Neutrophil (primary cell): ENCODE measurements at regions not wholly inside any gene's neighbourhood (a gene's known extent, or its start where the extent isn't known, plus 50 kb on each side); places are given as distances from the start of the nearest gene placed in this dataset.

Experiments used
- H3K27ac ChIP-seq: fragments of 200-600 bp; sonication (generic); 2 replicates; pipeline ENCODE4 v1.5.1; 2016; ENCODE audit warnings: mild to moderate bottlenecking, moderate library complexity
- H3K27me3 ChIP-seq: fragments of 200-600 bp; sonication (generic); 2 replicates; pipeline ENCODE4 v1.6.0; 2016; ENCODE audit warnings: mild to moderate bottlenecking
- H3K36me3 ChIP-seq: fragments of 200-600 bp; sonication (generic); 2 replicates; pipeline ENCODE4 v1.5.1; 2017
- H3K4me1 ChIP-seq, 2 experiments: fragments of 200-600 bp in 1 of 2; sonication (generic) in 1 of 2; 1 replicate in 1 of 2; 2 replicates in 1 of 2; pipeline versions ENCODE4 v1.5.1 to v1.6.1; 2013 to 2016; ENCODE audit warnings: low read depth in 1 of 2, low read length in 1 of 2, mild to moderate bottlenecking in 1 of 2, moderate library complexity in 1 of 2; ENCODE audit not compliant: control insufficient read depth in 1 of 2, insufficient read depth in 1 of 2
- H3K4me3 ChIP-seq, 2 experiments: fragments of 200-600 bp in 1 of 2; sonication (generic) in 1 of 2; 1 replicate in 1 of 2; 2 replicates in 1 of 2; pipeline ENCODE4 v1.5.1; 2013 to 2016; ENCODE audit warnings: low read depth in 1 of 2, low read length in 1 of 2, mild to moderate bottlenecking in 1 of 2, moderate library complexity in 1 of 2
- H3K9me3 ChIP-seq: fragments of 200-600 bp; sonication (generic); 2 replicates; pipeline ENCODE4 v1.5.1; 2016
- CTCF ChIP-seq: fragments of 200-600 bp; sonication (generic); IDR thresholded peaks from 2 replicates; pipeline ENCODE4 v1.5.1; 2016; ENCODE audit warnings: antibody characterized with exemption

DNA sequence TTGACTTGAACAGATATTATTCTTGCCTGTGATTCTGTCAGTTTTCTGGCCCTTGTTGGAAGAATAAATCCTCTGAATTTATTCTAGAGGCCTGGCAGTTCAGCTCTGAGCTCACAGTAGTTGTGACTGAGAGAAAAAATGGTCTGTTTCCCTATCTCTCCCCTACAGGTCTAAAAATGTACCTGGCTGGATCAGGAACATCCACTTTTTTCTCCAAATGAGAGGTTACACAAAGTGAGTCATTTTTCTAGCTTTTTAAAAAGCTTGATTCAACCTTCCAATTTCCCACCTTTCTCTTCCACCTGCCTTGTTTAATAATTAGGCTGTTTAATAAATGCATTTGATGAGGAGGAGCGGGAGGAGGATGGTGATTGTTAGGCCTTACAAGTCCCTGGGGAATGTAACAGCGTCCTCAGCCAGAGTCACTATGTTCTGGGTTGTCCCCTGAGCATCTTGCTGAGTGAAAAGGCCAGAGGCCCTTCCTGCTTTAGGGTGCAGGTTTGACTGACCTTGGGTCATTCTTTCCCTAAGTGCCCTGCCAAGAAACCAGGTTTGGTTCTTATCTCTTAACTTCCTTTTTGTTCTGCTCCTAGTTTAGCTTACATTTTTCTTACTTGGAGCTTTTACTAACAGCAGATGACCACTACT lies 91.7 kb upstream of the FUT8 start:
- Histone ChIP-seq H3K4me3 (no peak overlapping the region), H3K4me1 (no peaks in the 10 kb centered on the region), H3K27me3 (no peaks in the 10 kb centered on the region), H3K9me3 (no peaks in the 10 kb centered on the region), H3K36me3 (no peaks in the 10 kb centered on the region), H3K27ac (no peak overlapping the region)
- TF ChIP-seq CTCF, result no peak

DNA sequence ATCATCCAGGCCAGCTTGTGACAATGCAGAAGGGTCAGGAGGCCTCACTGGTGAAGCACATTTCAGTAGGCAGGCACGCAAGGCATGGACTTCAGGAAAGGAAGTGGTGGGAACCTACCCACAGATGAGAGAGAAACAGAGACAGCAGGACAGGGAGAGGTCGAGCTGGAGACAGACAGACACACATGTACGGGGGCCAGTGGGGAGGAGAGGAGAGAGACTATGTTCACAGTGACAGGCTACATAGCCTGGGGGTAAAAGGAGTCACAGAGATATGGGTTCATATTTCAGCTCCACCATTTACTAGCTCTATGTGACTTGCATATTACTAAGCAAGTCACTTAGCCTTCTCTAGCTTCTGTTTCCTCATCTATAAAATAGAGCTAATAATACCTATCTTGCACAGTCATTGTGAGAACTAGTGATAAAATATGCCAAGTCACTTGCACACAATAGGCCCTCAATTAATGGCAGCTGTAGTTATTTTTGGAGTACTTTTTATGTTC lies 91.1 kb upstream of the FUT8 start:
- TF ChIP-seq CTCF, result no peak
- no peaks in the 10 kb centered on the region for H3K36me3 ChIP-seq
- H3K27me3 ChIP-seq, result no peaks in the 10 kb centered on the region
- no peak overlapping the region for H3K4me3 ChIP-seq
- H3K9me3 ChIP-seq, result no peaks in the 10 kb centered on the region
- H3K4me1 ChIP-seq, result no peaks in the 10 kb centered on the region
- H3K27ac ChIP-seq, result no peak overlapping the region

- Histone ChIP-seq H3K27ac (no peak overlapping the region), H3K4me1 (no peaks in the 10 kb centered on the region), H3K4me3 (no peak overlapping the region), H3K36me3 (no peaks in the 10 kb centered on the region), H3K27me3 (no peaks in the 10 kb centered on the region), H3K9me3 (no peaks in the 10 kb centered on the region)
- no peak for TF ChIP-seq CTCF
Observed at GRCh38 chr14:65329481-65329880, 83.0 kb upstream of the FUT8 start.

DNA sequence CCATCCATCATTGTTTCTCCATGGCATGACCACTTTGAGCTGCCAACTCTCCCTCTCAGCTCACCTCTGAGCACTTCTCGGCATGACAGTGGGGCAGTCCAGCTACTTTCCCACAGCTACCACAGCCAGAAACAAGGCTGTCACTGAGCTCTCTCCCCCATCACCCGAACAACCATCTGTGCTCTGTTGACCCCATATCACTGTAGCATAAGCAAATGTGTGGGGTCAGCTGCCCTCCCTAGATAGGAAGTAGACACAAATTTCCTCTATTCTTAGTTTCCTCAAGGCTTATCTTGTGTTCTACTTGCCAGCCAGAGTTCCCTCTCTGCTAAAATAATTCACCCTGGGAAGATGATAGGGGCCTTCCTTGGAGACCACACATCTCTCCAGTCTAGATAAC lies 82.6 kb upstream of the FUT8 start:
- no peak overlapping the region for H3K27ac ChIP-seq
- no peak overlapping the region for H3K4me3 ChIP-seq
- no peaks in the 10 kb centered on the region for H3K27me3 ChIP-seq
- TF ChIP-seq CTCF, result no peak
- H3K36me3 ChIP-seq, result no peaks in the 10 kb centered on the region
- H3K9me3 ChIP-seq, result no peaks in the 10 kb centered on the region
- H3K4me1 ChIP-seq, result no peaks in the 10 kb centered on the region

DNA sequence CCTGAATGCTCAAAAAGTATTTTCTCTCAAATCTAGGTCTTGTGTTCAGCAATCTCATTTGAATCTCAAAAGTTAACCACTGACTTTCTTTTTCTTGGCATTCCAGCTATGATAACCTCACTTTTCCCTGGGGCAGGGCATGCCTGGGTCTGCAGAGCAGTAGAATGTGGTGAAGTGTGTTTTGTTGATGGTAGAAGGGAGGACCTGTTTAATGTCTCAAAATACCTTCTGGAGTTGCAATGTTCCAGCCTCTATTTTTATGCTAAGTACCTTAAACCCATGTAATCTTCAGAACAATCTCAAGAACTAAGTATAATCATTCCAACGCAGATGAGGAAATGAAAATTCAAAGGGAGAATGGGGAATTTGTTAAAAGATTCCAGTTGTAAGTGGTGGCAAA lies 82.1 kb upstream of the FUT8 start:
- no peak overlapping the region for H3K27ac ChIP-seq
- H3K9me3 ChIP-seq, result no peaks in the 10 kb centered on the region
- H3K4me1 ChIP-seq, result no peaks in the 10 kb centered on the region
- no peak overlapping the region for H3K4me3 ChIP-seq
- no peaks in the 10 kb centered on the region for H3K36me3 ChIP-seq
- no peak for TF ChIP-seq CTCF
- H3K27me3 ChIP-seq, result no peaks in the 10 kb centered on the region
